Keratinocyte (primary cell): ENCODE measurements at regions not wholly inside any gene's neighbourhood (a gene's known extent, or its start where the extent isn't known, plus 50 kb on each side); places are given as distances from the start of the nearest gene placed in this dataset.

Experiments used
- CTCF ChIP-seq, 3 experiments: IDR thresholded peaks in 1 of 3; conservative IDR thresholded peaks in 1 of 3; optimal IDR thresholded peaks in 1 of 3; 2 replicates in 2 of 3; 3 replicates in 1 of 3; pipeline versions ENCODE3 to v1.5.1; 2011; ENCODE audit warnings: low read length in 3 of 3, mild to moderate bottlenecking in 3 of 3, moderate library complexity in 2 of 3, control low read depth in 1 of 3, inconsistent platforms in 1 of 3; ENCODE audit not compliant: insufficient read depth in 2 of 3; ENCODE audit errors: extremely low read depth in 1 of 3
- EZH2 ChIP-seq: IDR thresholded peaks from one replicate; pipeline ENCODE4 v1.6.1; 2012; ENCODE audit warnings: inconsistent platforms, mild to moderate bottlenecking, low read length, moderate library complexity

- no peak for TF ChIP-seq CTCF (optimal IDR thresholded peaks at IDR 0.05 in 1 of 3, IDR thresholded peaks at IDR 0.05 in 1 of 3, conservative IDR thresholded peaks at IDR 0.05 in 1 of 3; ENCODE audit: extremely low read depth in 1 of 3, insufficient read depth in 2 of 3, low read length in 3 of 3)
- TF ChIP-seq EZH2 = no peak
Observed at GRCh38 chr10:128211064-128211504, 84.9 kb upstream of the MKI67 start.
